IgD-negative memory B cell (primary cell): ENCODE measurements at regions not wholly inside any gene's neighbourhood (a gene's known extent, or its start where the extent isn't known, plus 50 kb on each side); places are given as distances from the start of the nearest gene placed in this dataset.
A peak's percentile ranks its signal among the peaks of the same experiment; 100 is the strongest.
"Not testable (repeated sequence)": the region's sequence is repeated elsewhere in the genome, so short reads cannot be mapped to it uniquely, and the experiment has no call there.

Experiments
- H3K27ac Mint-ChIP-seq, 3 donors: one replicate each; pipeline ENCODE4 v1.8.0; 2020 to 2022; ENCODE audit warnings: mild to moderate bottlenecking in 3 of 3, mixed read lengths in 3 of 3, moderate library complexity in 1 of 3
- H3K27me3 Mint-ChIP-seq: one replicate; pipeline ENCODE4 v1.8.0; 2021; ENCODE audit warnings: mixed read lengths
- H3K36me3 Mint-ChIP-seq: one replicate; pipeline ENCODE4 v1.8.0; 2020; ENCODE audit warnings: mild to moderate bottlenecking, mixed read lengths
- H3K4me1 Mint-ChIP-seq, 3 donors: one replicate each; pipeline ENCODE4 v1.8.0; 2020 to 2022; ENCODE audit warnings: mixed read lengths in 3 of 3, mild to moderate bottlenecking in 1 of 3
- H3K4me3 Mint-ChIP-seq, 4 donors: one replicate each; pipeline ENCODE4 v1.8.0; 2020 to 2022; ENCODE audit warnings: mild to moderate bottlenecking in 4 of 4, mixed read lengths in 4 of 4, moderate library complexity in 3 of 4
- H3K9me3 Mint-ChIP-seq, 3 donors: one replicate each; pipeline ENCODE4 v1.8.0; 2020 to 2021; ENCODE audit warnings: mixed read lengths in 3 of 3, mild to moderate bottlenecking in 1 of 3

- not testable (repeated sequence) for H3K27me3 Mint-ChIP-seq, H3K4me1 Mint-ChIP-seq, H3K36me3 Mint-ChIP-seq, H3K27ac Mint-ChIP-seq, H3K4me3 Mint-ChIP-seq, H3K9me3 Mint-ChIP-seq
Observed at GRCh38 chr13:18322821-18323220, 858.8 kb downstream of the TUBA3C start.

GRCh38 chr13:18319653-18320052 is 862.0 kb downstream of the TUBA3C start:
- H3K27ac Mint-ChIP-seq, H3K27me3 Mint-ChIP-seq, H3K36me3 Mint-ChIP-seq, H3K4me1 Mint-ChIP-seq, H3K4me3 Mint-ChIP-seq, H3K9me3 Mint-ChIP-seq: not testable (repeated sequence)

GRCh38 chr13:18303240-18303813 is 878.3 kb downstream of the TUBA3C start:
- not testable (repeated sequence) for H3K4me1 Mint-ChIP-seq, H3K27ac Mint-ChIP-seq, H3K36me3 Mint-ChIP-seq, H3K4me3 Mint-ChIP-seq, H3K27me3 Mint-ChIP-seq
- peaks cover 0 to 10% (median 4%) of the 10 kb centered on the region in 3 donors for H3K9me3 Mint-ChIP-seq

- not testable (repeated sequence) for H3K27me3 Mint-ChIP-seq, H3K4me1 Mint-ChIP-seq, H3K36me3 Mint-ChIP-seq, H3K4me3 Mint-ChIP-seq, H3K27ac Mint-ChIP-seq, H3K9me3 Mint-ChIP-seq
Observed at GRCh38 chr13:18300968-18301367, 880.7 kb downstream of the TUBA3C start.

GRCh38 chr13:18297359-18297758 is 884.3 kb downstream of the TUBA3C start:
- H3K36me3 Mint-ChIP-seq, H3K27me3 Mint-ChIP-seq, H3K4me3 Mint-ChIP-seq, H3K27ac Mint-ChIP-seq, H3K4me1 Mint-ChIP-seq, H3K9me3 Mint-ChIP-seq: not testable (repeated sequence)

- not testable (repeated sequence) for H3K36me3 Mint-ChIP-seq, H3K9me3 Mint-ChIP-seq, H3K4me3 Mint-ChIP-seq, H3K27me3 Mint-ChIP-seq, H3K4me1 Mint-ChIP-seq, H3K27ac Mint-ChIP-seq
Observed at GRCh38 chr13:18296617-18297016, 885.0 kb downstream of the TUBA3C start.

GRCh38 chr13:18294311-18294710 is 887.3 kb downstream of the TUBA3C start:
- peak overlapping the region in 1 of 4 donors; percentile 17 for H3K4me3 Mint-ChIP-seq
- not testable (repeated sequence) for H3K27ac Mint-ChIP-seq, H3K36me3 Mint-ChIP-seq

GRCh38 chr13:18286848-18287247 is 894.8 kb downstream of the TUBA3C start:
- H3K4me1 Mint-ChIP-seq, H3K27ac Mint-ChIP-seq, H3K36me3 Mint-ChIP-seq, H3K27me3 Mint-ChIP-seq, H3K4me3 Mint-ChIP-seq, H3K9me3 Mint-ChIP-seq: not testable (repeated sequence)

More at GRCh38 chr13:18294311-18294710, 887.3 kb downstream of the TUBA3C start:
- not testable (repeated sequence) for H3K27me3 Mint-ChIP-seq, H3K4me1 Mint-ChIP-seq, H3K9me3 Mint-ChIP-seq

GRCh38 chr13:18285663-18286062 is 896.0 kb downstream of the TUBA3C start:
- H3K27me3 Mint-ChIP-seq, H3K27ac Mint-ChIP-seq, H3K4me1 Mint-ChIP-seq, H3K36me3 Mint-ChIP-seq, H3K9me3 Mint-ChIP-seq, H3K4me3 Mint-ChIP-seq: not testable (repeated sequence)

GRCh38 chr13:18284040-18284439 is 897.6 kb downstream of the TUBA3C start:
- H3K27me3 Mint-ChIP-seq, H3K9me3 Mint-ChIP-seq, H3K36me3 Mint-ChIP-seq, H3K27ac Mint-ChIP-seq, H3K4me1 Mint-ChIP-seq: not testable (repeated sequence)
- H3K4me3 Mint-ChIP-seq = peak overlapping the region in 1 of 4 donors; percentile 63

GRCh38 chr13:18281829-18282597 is 899.6 kb downstream of the TUBA3C start:
- not testable (repeated sequence) for H3K4me1 Mint-ChIP-seq, H3K4me3 Mint-ChIP-seq, H3K27ac Mint-ChIP-seq, H3K9me3 Mint-ChIP-seq, H3K36me3 Mint-ChIP-seq, H3K27me3 Mint-ChIP-seq

- not testable (repeated sequence) for H3K36me3 Mint-ChIP-seq, H3K27ac Mint-ChIP-seq, H3K4me3 Mint-ChIP-seq, H3K4me1 Mint-ChIP-seq, H3K27me3 Mint-ChIP-seq, H3K9me3 Mint-ChIP-seq
Observed at GRCh38 chr13:18280904-18281828, 900.5 kb downstream of the TUBA3C start.

- H3K4me3 Mint-ChIP-seq, H3K9me3 Mint-ChIP-seq, H3K27me3 Mint-ChIP-seq, H3K4me1 Mint-ChIP-seq, H3K27ac Mint-ChIP-seq, H3K36me3 Mint-ChIP-seq: not testable (repeated sequence)
Observed at GRCh38 chr13:18279971-18280370, 901.7 kb downstream of the TUBA3C start.

GRCh38 chr13:18277372-18277771 is 904.3 kb downstream of the TUBA3C start:
- H3K27ac Mint-ChIP-seq, H3K27me3 Mint-ChIP-seq, H3K4me3 Mint-ChIP-seq, H3K9me3 Mint-ChIP-seq, H3K36me3 Mint-ChIP-seq, H3K4me1 Mint-ChIP-seq: not testable (repeated sequence)

GRCh38 chr13:18276280-18276679 is 905.3 kb downstream of the TUBA3C start:
- not testable (repeated sequence) for H3K36me3 Mint-ChIP-seq, H3K27ac Mint-ChIP-seq, H3K4me1 Mint-ChIP-seq, H3K27me3 Mint-ChIP-seq, H3K9me3 Mint-ChIP-seq
- H3K4me3 Mint-ChIP-seq = peak overlapping the region in 1 of 4 donors; percentile 49
